Renal cortical epithelial cell (primary cell): ENCODE measurements at regions not wholly inside any gene's neighbourhood (a gene's known extent, or its start where the extent isn't known, plus 50 kb on each side); places are given as distances from the start of the nearest gene placed in this dataset.

Experiments
- DNase-seq: peaks from one replicate; pipeline ENCODE4 v3.0.0-alpha.2; 2011; ENCODE audit warnings: low read depth

DNA sequence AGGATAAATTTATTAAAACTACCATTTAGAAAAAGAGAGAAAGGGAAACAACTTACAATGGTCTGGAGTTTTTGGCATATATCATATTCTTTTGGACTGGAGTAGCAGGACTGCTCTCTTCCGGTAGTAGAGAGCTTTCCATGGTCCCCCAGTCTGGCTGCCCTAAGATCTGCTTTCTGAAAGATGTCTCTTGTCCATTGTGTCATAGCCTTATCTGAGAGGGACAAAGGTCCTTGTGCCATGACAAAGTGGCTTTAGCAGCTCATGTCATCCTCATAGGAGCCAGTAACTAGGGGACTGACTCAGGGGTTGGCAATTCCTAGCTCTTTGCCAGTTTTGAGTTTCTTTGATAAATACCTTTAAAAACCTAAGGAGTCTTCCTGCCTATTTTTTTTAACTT is 505.5 kb upstream of the ZEB2 start:
- no peak for DNase-seq

DNA sequence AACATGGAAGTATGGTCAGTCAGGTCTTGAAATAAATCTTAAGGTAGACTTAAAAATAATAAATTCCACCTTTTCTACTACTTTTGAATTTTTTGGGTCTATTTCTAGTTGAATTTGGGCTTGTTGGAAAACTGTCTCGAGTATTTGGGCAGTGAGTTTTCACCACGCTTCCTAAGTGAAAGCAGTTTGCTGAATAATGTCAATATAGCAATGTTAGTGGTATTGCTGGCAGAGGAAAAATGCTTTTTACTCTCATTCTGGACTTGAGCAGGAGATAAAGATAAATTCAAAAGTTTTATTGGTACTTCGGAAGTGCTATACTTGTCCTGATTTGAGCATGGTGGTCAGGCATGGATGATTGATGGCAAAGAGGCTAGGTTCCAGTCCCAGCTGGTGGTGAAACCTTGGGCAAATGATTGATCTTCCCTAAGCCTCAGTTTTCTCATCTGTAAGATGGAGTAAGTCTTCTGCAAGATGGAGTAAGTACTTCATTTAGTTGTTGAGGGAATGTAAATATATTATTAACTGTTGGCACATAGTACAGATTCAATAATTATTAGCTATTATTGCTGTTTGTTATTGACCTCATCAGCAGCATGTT is 503.5 kb upstream of the ZEB2 start:
- no peak for DNase-seq

DNA sequence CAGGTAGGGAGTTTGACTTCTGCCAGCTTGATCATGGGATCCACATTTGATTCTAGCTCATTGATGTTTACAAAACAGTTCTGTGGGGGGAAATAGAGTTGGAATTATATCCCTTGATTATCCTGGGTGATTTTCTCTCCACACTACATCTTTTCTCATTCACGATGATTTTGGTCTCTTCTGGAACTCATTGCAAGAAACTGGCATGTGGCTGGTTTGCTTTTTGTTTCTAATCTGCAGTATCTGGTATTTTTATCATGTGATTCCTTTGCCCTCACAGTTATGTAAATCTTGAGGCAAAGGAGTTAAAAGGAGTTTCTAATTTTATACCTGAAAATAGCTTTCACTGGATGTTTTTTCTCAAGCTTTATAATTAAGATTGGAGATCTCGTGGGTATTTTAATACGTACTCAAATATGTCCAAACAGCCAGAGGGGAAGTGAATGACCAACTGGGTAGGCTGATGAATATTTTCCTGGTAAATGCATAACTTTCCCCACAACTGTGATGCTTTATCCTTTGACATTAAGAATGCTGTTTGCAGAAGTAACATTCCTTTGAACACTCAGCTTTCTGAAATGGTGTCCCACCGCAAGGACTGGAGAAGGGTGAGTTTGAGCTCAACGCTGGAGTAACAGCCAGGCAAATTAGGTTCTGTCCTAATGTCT is 502.9 kb upstream of the ZEB2 start:
- DNase-seq = peak; percentile 98

DNA sequence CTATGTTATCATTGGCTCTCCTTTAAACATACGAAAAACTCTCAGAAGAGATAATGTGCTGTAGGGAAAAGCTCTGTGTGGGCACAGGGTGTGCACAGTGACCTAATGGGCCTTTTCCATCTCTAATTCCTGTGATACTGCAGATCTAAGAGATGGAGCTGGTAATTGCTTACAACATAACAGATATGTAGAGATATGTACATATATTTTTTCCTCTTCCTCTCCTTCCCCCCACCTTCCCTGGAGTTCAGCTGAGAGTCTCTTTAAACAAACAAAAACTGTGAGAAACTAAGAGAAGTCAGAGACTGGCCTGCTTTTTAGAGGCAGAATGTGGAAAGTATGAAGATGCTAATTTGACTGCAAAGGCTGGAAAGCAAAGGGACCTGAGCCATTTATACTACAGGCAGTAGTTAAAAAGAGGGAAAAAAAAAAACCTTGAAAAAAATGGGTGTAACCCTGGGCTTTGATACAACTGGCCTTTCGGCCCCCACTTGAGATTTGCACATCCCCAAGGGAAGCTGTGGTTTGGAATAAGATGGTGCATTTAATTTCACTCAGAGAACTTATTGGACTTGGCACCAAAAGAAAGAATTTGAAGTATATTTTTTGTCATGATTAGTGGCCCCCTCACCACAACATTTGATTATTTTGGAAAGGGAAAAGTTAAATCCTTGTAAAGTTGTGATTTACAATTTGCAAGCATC is 502.2 kb upstream of the ZEB2 start:
- DNase-seq = no peak

DNA sequence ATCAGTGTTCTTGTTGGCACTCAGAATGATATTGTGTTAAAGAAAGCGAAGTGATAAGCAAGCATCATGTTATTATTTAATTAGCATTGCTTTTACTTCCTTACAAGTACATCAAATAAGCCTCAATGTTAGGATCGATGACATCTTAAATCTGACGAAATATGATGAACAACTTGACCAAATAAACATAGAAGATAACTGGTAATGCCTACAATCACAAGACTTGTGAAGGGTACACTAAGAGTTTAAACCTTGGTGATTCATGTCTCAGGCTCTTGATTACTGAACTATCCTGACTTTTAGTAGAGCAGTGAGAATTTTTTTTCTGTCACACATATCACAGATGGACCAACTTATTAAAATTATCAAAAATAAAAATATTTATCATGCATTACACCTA is 500.8 kb upstream of the ZEB2 start:
- peak; percentile 62 for DNase-seq

DNA sequence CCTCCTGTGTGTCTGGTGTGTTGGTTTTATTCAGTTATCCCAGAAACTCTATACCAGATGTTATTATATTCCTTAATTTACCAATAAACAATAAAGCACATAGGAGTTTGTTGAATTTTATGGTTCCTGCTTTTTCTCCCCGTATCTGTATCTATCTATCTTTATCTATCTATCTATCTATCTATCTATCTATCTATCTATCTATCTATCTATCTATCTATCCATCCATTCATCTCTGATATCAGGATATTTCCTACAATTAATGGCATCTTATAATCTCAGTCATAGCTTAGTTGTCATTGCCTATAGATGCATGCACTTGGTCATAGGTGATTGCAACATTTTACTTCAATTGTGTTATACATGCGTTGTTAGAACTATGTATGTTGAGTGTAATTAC is 500.2 kb upstream of the ZEB2 start:
- no peak for DNase-seq

DNA sequence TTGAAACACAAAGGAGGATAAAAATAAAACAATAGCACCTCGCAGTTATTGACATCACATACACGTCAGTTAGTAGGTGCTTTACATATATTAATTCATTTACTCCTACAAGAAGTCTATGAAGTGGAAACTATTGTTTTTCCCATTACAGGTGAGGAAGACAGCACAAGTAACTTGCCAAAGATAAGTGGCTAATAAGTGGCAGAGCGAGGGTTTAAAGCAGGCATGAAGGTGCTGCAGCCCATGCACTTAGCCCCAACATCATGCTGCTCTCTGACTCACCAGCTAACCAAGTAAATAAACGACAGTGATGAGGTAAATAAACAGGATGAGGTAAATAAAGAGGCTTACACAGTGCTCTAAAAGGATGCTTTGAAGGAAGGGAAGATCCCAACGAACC is 498.6 kb upstream of the ZEB2 start:
- DNase-seq = no peak

DNA sequence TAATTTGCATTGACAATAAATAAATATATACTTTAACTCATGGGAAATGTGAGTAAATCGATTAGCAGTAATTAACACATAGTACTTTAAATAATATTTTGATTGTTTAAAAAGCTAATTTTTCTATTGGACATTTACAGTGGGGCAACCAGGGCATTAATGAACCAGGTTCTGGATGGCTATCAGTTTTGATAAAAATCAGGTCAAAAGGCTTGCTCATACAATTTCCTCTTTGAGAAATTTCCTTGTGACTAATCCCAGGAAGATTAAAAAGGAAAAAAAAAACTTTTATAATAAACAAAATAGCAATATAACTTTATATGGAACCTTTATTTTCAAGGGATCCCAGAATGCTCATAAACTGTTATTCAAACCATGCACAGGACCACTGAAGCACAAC is 497.2 kb upstream of the ZEB2 start:
- DNase-seq = no peak

DNA sequence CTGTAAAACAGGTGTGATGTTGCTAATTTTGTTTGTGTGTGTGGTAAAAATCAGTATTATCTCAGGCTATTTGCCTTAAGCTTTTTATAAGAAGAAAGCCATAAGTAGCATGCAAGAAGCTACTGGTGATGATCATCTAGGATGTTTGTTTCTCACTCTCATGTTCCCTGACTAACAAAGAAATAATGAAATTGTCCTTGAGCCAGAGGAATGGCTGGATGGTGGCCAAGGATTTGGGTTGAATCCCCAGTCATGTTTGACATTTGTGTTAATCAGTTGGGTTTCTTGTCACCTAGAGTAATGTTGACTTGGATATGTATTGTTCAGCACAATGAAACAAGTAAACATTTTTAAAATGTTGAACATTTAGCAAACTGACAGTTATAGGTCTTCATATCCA is 496.8 kb upstream of the ZEB2 start:
- no peak for DNase-seq

DNA sequence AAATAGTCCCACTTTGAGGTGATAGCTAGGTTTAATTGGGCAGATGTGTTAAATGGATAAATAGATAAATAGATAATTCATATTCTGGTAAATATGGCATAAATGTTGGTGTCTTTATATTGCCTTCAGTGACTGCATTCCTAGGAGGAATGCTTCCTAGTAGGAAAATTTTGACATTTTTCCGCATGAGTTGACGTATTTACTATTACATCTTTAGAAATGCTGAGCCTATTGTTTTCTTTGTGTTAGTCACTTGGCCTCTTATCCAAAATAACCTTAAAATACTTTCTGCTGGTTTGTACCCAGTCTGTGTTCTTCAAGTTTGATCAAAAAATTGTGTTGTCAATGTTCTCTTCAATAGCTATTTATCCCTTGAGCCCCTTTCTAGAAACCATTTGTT is 495.6 kb upstream of the ZEB2 start:
- peak; percentile 48 for DNase-seq

DNA sequence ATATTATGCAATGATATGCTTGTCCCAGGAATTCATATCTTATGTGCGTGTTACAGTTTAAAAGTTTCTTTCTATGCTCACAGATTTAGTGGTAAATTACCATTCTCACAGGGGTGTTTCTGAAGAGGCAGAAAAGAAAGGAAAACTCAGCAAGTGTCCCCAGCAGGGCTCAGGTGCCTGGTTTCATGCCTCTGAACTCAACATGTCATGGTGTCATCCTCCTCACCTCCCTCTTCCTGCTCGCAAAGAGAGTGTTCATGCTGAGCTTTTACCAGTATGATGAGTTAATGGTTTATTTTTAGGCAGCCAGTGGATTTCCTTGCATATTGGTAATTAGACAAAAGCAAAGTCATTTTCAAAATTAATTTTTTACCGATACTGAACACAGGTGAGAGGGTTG is 492.9 kb upstream of the ZEB2 start:
- DNase-seq = no peak

DNA sequence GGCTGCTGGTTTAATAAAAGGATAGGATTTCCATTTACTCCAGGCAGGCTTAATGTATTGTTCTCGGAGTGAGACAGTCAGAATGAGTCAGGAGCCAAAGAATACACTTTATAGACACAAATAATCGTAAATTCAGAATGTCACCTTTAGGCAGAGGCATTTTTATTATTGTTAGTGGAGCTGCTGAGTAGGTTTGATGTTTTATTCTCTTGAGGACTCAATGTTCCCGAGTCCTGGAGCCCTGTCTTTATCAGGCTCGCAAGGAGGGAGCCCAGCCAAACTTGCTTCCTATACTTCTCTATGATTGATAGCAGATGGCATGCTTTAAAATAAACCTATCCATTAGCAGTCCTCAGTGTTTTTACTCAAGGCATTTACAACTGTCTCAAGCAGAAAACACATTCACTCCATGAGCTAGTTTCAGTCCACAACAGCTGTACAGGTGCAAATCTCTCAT is 492.3 kb upstream of the ZEB2 start:
- peak; percentile 81 for DNase-seq

DNA sequence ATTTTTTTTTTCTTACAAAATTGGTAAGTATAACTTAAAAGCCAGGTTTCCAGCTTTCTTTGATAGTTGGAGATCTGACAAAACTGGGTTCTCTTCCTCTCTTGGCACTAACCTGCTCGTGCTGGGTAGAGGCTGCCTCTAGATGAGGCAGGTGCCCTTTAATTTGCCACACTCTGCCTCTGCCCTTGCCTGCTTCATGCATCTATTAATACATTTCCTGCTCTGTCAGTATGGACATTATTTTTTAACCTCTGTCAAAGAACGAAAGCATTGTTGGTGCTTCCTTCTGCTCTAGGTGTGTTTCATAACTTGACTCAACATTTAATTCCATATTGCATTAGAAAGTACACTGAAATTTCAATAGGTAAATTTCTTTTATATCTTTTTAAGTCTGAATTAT is 490.7 kb upstream of the ZEB2 start:
- DNase-seq = no peak

DNA sequence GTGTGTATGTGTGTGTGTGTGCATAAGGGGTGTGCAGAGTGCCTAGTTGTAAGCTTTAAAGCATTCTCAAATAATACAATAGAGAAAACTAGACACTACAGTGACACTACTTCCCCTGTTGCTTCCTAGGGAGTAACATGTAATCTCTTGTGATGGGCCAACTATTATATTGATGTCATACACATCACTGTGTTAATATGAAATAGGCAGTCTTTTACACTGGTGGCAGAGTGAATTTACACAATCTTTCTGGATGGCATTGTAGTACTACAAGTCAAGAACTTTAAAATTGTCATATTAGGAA is 488.0 kb upstream of the ZEB2 start:
- no peak for DNase-seq

DNA sequence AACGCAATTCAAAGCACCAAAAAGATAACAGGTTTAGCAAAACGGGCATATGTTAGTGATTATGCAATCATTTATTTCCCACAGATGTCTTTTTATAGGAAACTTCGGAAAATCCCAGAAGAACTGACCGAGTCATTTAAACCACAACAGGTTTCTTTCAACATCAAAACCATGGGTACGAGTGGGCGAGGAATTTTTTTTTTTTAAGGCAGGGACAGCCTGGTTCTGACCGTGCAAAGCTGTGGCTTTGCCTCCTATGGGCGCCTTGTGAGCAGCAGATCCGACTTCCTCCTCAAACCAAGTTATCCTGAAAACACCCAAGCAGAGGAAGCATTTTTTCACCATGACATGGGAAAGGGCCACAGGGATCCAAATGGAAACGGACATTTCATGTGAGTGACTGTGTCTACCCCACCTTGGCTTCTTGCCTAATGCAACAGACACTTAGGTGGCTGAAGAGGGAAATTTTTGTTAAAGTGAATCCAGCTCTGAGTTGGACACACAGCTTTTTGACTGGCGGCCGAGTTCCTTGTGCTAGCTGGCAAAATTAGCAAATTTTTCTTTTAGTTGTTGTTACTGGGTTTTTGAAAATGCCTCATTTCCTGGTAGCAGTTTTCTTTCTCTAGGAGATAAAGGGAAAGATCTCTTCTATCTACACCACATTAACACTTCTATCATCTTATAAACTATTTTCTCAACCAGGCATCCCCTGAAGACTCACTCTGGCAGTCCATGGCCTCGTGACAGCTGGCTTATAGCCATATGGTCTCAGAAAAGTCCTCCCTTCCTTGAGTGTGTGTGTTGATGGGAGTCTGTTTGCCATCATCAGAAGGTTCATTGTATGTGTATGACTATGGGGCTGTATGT is 487.4 kb upstream of the ZEB2 start:
- peak; percentile 96 for DNase-seq

DNA sequence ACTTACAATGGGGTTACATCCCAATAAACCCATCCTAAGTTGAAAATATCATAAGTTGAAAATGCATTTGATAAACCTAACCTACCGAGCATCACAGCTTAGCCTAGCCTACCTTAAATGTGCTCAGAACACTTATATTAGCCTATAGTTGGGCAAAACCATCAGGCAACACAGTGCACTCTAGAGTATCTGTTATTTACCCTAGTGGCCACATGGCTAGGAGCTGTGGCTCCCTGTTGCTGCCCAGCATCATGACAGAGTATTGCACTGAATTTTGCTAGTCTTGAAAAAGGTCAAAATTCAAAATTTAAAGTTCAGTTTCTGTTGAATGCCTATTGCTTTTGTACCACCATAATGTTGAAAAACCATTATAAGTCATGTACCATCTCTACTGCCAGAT is 482.7 kb upstream of the ZEB2 start:
- no peak for DNase-seq

DNA sequence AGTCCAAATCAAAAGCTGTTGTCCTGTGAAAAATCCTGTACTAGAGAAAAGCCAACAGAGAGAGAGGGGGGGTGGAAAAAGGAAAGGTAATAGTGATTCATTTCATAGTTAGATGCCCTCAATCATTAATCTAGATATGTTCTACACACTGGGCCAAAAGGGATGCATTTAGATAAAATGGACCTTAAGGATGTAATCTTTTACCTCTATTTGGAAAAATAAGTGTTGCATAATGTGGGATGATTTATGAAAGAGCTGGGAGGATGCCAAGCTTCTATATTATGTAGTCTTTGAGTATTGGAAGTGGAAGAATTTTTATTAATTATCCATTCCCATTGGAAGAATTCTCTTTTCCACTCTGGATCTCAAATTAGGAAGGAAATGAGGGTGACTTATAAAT is 480.5 kb upstream of the ZEB2 start:
- no peak for DNase-seq

DNA sequence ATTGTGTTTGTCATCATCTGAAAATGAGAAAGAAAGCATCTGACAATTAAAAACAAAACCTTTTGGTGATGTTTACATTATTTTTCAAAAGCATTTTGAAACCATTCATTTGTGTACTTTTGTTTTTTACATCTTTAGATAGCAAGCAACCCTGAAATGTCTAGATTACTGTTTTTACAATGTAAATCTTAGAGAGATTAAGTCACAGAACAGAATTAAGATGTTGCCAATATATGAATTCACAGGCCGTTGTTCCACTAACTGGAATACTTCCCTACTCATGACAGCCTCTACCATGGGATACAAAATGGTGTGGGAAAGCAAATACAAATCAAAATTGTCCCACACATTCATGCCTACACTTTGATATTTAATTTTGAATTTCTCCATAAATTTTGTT is 480.0 kb upstream of the ZEB2 start:
- no peak for DNase-seq

DNA sequence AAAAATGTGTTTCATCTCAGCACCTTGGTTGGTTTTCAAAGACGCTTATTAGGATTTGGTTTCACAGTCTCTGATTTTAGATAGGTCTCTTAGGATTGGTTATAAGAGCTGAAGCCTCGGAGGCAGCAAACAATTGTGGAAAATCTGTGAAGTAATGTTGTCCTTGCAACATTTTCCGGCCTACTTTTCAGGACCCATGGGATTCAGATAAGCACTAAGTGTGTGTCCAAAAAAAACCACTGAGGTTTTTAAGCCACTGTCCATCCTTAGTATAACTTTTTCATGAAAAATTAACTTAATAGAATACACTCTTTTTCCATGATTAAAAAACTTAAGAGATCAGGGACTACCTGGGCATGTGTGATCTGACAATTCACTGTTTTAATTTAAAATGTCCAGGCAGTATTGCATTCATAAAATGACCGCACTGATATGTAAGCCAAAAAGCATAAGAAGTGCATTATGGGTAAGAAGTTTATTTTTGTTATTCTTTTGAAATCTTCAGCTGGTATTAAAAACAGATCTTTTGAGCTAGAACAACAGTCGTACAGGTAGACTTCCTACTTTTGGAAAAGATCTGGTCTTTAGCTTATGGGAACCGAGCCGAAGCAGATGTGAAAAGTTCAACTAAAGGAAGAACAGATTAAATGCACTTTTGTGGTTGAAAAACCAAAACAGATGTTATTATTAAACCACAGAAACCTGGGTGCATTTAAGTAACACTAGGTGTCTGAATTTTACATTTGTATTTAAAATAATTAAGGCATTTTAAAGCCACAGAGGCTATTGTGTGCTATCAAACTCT is 479.4 kb upstream of the ZEB2 start:
- no peak for DNase-seq

DNA sequence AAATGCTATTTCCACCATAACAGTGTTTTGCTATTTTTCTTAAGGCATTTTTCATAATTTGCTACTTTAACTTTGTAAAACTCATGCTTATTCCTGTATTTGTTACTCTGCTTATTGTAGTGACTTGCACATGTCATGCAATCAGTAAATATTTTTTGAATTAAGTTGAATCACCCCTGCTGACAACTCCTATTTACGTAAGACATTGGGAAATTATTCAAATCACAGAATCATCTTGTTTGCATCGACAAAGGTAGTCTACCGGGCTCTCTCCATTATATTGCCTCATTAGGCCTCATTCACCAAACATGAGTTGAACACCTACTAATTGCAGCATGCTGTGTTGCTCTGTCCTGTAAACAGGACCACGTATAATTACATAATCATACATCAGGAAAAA is 478.5 kb upstream of the ZEB2 start:
- no peak for DNase-seq

DNA sequence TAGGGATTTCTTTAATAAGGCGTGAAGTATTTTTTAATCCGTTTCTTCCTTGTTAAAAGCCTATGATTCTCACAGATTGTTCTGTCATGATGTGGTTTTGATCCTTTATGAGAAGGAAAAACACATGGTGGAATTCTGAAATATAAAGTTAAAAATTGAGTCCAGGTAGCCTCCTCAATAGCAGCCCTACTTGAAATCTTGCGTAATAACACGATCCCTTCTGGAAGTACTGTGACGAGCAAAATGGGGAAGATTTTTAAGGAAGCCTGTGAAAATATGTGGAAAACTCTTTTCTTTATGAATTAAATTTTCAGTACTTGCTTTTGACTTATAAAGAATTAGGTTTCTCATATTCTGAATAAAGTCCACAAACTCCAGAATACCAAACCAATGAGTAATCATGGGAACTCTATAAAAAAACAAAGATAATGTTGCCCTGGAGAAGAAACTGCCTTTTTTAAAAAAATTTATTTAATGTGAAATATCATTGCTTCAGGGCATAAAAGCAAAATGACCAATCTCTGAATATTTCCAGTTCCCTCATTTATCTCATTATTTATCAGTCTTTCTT is 476.4 kb upstream of the ZEB2 start:
- DNase-seq = peak; percentile 48
